B cell (primary cell): ENCODE measurements at regions not wholly inside any gene's neighbourhood (a gene's known extent, or its start where the extent isn't known, plus 50 kb on each side); places are given as distances from the start of the nearest gene placed in this dataset.

ENCODE experiments used
- CTCF ChIP-seq: fragments of 200-600 bp; IDR thresholded peaks from one replicate; pipeline ENCODE4 v1.8.0; 2022; ENCODE audit warnings: antibody characterized with exemption, mild to moderate bottlenecking
- EZH2 ChIP-seq: IDR thresholded peaks from 2 replicates; pipeline ENCODE4 v1.6.1; 2012; ENCODE audit warnings: borderline replicate concordance, low read depth, mild to moderate bottlenecking, moderate library complexity, low read length; ENCODE audit not compliant: insufficient read depth, poor library complexity, severe bottlenecking

GRCh38 chr6:170047823-170048222, 243.1 kb downstream of the DLL1 start:
- TF ChIP-seq CTCF: no peak
- no peak for TF ChIP-seq EZH2
